GM21786 (cell line): ENCODE measurements at regions not wholly inside any gene's neighbourhood (a gene's known extent, or its start where the extent isn't known, plus 50 kb on each side); places are given as distances from the start of the nearest gene placed in this dataset.
"Not testable (repeated sequence)": the region's sequence is repeated elsewhere in the genome, so short reads cannot be mapped to it uniquely, and the experiment has no call there.

Experiments used
- ATAC-seq: cut with Tn5 transposase; IDR thresholded peaks from one replicate; pipeline ENCODE4 v1.9.1; 2021; ENCODE audit not compliant: unreplicated experiment

DNA sequence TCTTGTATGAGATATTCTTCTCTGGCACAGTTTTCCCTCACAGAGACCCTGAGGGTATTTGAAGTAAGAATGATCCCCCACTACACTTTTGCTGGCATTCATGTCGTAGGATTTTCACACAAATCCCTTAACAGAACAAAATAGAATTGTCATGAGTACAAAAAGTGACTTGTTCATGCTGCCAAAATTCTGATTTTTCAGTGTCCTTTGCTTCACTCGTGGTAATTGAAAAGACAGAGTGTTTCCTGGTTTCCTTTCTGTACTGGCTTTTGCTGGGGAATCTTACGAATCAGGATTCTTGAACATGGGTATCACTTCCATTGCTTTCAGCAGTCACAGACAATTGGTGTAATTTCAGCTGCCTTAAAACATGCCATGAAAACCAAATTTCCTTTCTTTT is 756.3 kb downstream of the REEP3 start:
- no peak for ATAC-seq

DNA sequence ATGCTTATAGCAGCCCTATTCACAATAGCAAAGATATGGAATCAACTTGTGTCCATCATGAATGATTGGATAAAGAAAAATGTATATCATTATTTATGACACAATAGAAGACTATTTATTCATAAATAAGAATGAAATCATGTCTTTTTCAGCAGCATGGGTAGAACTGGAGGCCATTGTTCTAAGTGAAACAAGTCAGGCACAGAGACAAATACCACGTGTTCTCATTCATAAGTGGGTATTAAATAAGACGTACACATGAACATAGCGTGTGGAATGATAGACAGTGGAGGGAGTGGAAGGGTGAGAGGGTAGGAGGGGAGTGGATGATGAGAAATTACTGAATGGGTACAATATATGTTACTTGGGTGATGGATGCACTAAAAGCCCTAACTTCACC is 762.4 kb downstream of the REEP3 start:
- no peak for ATAC-seq

DNA sequence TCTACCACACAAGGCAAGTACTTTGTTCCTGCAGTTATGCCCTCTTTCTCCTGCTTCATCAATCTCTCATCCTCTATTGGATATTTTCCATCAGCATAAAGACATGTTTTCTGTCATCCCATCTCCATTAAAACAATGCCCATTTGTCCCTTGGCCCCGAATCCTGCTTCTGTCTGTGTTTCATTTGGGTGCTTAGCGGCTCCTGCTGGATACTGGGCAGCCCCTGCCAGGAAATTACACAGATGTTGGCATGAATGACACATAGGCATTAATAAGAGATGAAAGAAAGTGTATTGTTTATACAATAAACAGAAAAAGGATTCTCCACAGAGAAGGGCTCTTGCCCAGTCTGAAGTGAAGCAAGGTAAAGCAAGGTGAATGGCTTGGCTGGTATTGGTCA is 765.3 kb downstream of the REEP3 start:
- no peak for ATAC-seq

DNA sequence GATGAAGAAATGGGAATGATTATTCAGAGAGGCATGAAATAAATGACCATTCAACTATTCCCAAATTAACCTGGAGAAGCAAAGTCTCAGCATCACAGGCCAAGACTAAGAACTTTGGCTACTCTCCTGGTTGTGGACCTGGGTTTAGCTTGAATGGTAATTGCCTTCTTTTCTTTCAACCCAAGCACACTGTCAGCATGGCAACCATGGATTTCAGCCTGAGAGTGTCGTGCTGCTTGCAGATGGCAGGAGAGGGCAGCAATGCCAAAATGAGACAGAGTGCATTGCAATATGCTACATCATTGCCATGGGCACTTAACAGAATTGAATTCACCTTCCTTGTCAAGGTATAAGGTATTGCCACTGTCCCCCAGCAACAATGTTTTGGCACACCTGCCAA is 767.2 kb downstream of the REEP3 start:
- no peak for ATAC-seq

DNA sequence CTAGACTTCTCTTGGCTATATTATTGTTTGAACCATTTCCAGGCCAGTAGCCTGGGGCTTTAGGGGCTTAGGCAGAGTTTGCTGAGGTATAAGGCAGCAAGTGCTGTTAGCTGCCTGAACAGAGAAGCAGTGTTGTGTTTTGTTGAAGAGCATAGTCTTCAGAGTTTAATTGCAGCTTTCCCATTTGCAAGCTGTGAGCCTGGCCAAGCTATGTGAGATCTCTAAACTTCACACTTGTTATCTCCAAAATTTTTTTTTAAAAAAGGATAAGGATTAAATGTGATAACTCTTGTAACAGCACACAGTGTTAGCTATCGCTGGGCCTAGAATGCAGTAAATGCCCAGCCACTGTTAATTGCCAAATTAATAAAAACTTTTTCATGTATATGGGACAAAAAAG is 782.4 kb downstream of the REEP3 start:
- no peak for ATAC-seq

DNA sequence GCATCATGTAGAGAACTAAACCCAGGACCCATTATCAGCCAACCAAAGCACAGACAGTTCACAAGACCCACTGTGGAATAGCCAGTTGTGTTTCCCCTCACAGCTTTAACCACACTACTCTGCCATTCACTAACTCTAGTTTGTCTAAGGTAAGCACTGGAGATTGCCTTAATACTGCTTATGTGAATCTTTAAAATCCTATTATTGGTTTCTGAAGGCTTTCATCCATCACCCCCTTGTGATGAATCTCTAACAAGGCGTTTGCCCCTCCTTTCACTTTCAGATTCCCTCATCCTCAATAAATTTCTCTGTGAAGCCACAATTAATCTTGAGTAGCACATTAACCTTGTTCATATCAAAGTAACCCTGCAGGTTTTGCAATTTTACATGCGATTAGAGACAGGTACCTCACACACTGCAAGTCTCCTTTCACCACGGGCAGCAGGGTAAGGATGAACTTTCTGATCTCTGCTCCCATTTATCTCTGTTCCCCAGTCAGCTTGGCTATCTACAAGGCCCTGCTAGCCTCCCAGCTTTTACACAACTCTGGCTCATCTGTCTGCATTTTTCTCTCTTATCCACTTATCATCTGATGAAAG is 785.6 kb downstream of the REEP3 start:
- no peak for ATAC-seq

DNA sequence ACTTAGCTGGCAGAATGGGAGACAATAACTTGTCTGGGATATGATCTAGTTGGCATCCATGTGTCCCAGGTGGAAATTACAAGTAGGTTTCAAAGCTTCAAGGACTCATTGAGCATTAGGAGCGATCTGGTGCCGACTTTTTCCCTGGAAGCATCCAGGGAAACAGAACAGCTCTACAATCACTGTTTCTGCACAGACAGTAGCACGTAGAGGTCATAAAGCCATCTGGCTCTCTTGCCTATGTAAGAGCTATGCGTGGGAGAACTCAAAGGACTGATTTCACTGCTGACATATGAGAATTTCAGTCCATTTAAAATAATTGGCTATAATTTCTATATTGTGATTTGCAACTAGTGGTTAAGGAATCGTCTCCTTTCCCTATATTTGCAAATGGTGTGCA is 791.7 kb downstream of the REEP3 start:
- ATAC-seq: no peak

DNA sequence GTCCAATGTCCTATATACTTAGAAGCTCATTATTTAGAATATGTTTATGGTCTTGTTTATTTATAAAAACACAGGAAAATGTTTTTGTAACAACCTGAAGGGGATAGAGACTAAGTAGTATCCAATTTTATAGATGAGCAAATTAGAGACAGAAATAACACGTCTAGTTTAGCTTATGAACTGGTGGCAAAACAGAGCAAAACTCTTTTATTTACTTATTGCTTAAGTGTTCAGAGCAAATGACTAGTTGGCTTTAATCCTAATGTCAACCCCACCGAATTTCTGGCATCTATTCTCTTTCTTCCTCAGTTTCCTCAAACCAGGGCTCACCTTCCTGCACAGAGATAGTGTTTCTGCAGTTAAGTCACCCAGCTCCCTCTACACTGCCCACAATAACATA is 792.8 kb downstream of the REEP3 start:
- no peak for ATAC-seq

DNA sequence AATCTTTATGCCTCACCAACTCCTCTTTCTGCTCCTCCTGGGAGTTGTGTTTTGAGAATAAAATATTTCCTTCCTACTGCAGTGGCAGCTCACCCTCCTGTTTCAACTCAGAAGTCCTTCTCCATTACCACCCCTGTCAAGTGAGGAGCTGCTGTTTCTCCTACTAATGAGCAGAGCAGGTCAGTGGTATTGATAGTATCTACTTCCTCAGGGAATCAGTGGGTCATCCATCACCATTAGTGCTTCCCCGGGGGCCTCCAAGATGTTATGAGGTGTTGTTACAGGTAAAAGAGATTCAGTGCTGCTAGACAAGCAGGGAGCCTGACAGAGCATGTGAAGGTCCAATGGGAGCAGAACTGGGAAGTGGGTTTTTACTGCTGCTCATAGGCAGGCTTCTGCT is 795.2 kb downstream of the REEP3 start:
- no peak for ATAC-seq

DNA sequence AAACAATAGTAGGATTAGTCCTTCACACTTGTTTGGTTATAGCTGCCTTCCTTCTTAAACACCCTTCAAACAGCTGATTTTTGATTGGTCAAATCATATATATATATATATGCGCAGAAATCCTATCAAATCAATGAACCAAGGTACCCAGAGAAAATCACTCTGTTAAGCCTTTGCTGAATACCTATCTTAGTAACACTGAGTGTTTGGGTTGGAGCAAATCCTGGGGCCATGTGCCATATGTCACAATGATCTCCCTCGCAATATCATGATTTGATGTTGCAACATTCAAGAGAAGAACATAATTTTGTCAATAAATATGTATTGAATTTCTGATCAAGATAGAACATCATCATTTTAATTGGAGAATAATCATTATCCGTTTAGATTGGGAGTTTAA is 795.6 kb downstream of the REEP3 start:
- ATAC-seq: no peak

DNA sequence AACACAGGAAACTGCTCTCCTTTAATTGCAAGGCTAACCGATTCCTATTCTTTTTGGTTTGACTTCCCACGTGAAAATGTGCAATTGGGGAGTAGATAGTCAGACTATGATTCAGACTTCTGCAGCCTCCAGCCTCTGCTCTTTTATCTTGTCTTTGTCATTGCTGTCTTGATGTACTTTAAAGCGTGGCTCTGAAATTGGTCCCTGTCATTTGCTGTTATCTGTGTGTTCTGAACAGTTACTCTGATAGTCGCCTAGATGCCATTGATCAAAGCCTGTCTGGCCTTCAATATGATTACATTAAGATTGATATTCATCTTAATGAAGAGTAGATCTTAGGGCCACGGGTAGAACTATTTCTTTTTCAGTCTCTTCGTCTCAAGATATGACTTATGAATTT is 799.2 kb downstream of the REEP3 start:
- ATAC-seq: no peak

DNA sequence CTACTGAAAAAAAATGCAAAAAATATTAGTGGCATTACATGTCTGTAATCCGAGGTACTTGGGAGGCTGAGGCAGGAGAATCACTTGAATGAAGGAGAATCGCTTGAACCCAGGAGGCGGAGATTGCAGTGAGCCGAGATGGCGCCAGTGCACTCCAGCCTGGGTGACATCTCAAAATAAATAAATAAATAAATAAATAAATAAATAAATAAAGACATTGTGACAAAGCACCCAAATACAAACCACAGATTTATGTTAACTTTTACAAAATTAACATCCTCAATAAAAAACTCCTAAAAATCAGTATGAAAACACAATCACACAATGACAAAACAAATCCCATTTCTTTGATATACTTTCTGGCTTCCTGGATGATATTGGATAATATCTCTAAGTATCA is 808.3 kb downstream of the REEP3 start:
- no peak for ATAC-seq

DNA sequence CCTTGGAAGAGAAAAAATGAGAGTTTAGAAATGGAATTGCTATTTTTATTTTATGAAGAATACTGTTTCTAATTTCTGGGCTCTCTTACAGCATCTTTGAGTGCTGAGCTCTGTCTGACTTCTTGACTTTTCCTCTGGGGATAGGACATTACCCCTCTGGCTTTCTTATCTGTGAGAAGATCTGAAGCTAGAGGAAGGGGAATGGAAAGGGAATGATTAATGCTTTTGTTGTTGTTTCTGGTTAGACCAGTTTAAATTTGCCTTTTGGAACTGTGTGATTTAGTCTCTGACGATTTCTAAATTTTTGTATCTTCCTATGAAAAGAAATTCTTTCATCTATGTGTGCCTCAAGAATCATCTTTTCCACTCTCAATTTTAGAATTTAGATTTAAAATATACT is 811.4 kb downstream of the REEP3 start:
- no peak for ATAC-seq

DNA sequence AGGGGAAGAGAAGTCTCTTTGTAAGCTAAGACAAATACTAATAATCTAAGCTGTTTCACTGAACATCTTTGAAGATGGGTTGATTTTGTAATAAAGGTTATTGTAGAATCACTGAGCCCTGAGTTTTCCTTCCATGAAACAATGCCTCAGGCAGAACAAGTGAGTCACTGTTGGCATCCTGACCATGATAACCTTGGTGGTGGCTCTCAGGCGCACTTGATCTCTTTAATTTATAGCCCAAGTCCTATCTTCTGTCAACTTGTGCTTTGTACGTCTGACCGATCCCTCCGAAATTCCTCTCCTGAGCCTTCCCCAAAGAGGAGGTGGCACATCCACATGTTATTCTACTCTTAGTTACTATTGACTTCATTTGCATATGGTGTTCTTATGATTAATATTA is 812.9 kb downstream of the REEP3 start:
- ATAC-seq: no peak

DNA sequence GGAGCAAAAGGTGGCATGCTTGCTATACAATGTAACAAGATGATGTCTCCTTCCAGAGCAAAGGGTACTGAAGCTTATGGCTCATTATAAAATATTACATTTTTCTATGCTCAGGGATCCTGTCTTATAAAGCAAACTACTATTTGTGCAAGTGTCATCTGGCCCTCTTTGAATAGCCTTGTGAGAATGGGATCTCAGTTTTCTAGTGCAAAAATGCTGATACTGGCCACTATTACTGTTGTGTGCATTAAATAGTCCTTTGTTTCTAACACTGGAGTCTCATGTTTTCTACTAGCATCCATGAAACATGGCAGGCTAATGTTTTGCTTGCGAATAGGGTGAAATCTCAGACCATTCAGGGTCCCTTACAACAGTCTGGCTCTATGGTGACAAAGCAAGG is 823.0 kb downstream of the REEP3 start:
- ATAC-seq: no peak

DNA sequence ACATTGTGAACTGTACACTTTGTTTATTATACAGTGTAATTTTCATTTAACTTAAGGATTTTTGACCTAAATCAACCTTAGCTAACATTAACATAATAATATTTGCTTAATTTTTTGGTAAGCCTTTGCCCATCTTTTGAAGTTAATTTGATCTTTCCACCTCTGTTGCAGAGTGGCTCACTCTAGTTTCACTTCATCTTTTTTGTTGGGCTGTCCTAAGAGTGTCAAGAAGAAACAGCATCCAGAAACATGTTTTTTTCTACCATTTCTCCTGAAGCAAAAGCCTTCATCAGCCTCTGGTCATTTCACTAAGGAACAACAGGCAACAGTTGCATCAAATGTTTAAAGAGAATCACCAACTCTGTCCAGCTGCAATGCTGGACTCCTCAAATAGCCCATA is 824.7 kb downstream of the REEP3 start:
- ATAC-seq: no peak

DNA sequence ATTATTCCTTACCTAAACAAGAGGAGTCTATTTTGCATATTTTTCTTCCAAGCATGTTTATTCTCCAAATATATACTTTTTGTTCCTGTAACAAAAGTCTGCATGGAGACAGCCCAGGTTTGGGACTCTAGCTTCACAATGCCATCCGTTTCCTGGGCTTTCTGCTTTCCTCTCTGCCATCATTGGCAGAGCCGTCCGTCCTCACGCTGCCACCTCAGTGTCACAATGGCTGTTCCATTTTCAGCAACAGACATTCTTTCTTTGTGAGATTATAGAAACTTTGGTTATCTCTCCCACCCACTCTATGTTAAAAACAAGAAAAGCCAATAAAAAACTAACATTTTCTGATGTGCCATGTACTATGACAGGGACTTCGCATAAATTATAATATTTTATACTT is 825.2 kb downstream of the REEP3 start:
- ATAC-seq: no peak

DNA sequence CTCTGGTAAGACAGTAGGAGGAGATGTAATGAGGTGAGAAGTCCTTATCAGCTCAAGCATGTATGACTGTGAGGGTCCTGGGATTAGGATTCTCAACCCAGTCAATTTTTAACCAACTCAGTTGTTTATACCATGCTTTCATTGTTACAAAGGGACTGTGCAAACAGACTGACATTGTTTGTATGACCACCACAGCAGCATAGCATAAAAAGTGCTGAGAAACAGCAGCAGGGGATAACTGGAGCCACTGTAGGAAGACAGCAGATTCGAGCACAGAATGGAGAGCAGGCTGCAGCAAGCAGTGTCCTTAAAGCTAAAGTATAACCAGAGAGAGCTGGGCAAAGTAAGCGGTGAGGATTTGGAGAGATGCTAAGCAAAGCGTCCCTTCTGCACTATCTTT is 829.5 kb downstream of the REEP3 start:
- ATAC-seq: no peak

DNA sequence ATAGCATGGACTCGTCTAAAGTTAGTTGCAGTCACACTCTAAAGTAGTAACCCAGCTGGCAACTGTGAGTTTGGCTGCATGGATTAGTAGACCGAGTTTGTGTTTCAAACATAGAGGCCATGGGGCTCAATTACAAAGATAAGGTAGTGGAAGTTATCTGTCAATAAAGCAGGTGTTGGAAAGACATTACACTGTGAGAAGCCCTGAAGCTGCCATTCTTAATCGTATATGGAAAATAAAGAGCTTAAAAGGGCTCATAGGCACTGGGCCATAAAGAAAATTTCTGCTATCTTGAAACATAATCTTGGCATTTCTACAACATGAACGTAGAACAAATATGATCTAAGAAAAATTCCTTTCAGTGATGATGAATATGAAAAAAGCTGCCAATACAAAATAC is 837.7 kb downstream of the REEP3 start:
- no peak for ATAC-seq

DNA sequence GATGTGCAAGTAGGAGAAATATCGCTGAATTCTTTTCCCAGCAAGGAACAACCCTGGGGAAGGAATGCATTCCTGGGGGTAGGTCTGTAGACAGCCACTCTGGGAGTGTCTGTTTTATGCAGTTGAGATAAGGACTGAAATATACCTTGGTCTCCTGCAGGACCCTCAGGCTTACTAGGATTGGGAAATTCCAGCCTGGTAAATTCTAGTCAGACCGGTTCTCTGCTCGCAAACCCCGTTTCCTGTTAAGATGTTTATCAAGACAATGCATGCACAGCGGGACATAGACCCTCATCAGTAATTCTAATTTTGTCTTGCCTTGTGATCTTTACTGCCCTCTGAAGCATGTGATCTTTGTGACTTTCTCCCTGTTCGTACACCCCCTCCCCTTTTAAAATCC is 839.0 kb downstream of the REEP3 start:
- not testable (repeated sequence) for ATAC-seq

DNA sequence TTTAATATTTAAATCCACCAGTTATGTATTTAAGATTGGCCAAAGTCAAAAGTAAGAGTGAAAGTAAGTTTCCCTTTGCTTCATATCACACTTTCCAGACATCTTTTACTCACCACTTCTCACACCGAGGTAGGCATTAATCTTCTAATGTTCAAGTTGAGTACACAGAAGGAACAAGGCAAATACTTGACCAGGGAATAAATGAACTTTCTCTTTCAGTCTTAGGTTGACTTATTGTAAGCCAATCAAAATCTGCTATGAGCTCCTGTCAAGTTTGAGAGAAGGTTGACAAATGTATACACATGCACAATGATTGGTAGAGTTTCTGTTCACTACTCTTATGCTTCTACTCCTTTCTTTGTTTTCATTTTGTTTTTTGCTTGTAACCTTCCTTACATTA is 842.5 kb downstream of the REEP3 start:
- ATAC-seq: no peak

DNA sequence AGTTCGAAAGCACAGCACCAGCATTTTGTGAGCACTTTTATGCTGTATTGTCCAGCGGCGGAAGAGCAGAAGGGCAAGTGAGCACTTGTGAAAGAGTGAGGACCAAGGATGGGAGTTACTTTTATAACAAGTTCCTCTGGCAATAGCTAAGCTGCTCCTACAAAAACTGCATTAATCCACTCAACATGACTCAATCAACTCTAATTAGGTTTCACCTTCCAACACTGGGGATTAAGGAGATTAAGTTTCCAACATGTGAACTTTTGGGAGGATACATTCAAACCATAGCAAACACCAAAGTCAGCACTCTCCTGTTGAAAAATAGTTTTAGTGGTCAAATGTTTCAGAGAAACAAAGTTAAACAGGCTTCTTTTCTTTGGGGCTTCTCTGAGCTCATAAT is 844.5 kb downstream of the REEP3 start:
- no peak for ATAC-seq

DNA sequence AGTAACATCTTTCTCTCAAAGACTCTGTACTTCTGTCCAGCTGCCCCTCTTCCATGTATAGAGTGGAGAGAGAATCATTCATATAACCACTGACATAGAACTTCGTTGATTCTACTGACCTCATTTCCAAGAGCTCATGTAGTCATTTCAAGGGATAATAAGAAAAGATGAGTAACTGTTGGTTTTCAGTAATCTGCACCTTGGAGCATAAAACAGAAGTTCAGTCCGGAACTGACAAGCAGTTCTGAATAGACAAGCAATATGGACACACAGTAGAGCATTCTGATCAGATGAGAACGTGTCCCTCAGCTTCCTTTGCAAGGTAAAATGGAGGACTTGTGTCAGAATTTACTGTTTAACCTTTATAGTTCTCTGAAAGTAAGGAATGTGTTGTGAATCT is 847.1 kb downstream of the REEP3 start:
- no peak for ATAC-seq
